Activated CD4-positive, alpha-beta T cell treated with anti-CD3 and anti-CD28 coated beads, Interleukin-2, amount 50 U/mL, for 4 hours (primary cell): ENCODE measurements at regions not wholly inside any gene's neighbourhood (a gene's known extent, or its start where the extent isn't known, plus 50 kb on each side); places are given as distances from the start of the nearest gene placed in this dataset.
"Not testable (repeated sequence)": the region's sequence is repeated elsewhere in the genome, so short reads cannot be mapped to it uniquely, and the experiment has no call there.

Experiments used
- DNase-seq, 2 experiments: peaks; one replicate each; pipeline ENCODE4 v3.0.0-alpha.2; 2020

- no peak for DNase-seq
Observed at GRCh38 chr14:40222996-40223395, 790.8 kb upstream of the FBXO33 start.

GRCh38 chr14:40221428-40221827 lies 789.2 kb upstream of the FBXO33 start:
- no peak for DNase-seq

- DNase-seq, result no peak
Observed at GRCh38 chr14:40219032-40219431, 786.8 kb upstream of the FBXO33 start.

GRCh38 chr14:40218282-40218941 lies 786.2 kb upstream of the FBXO33 start:
- DNase-seq, result no peak

GRCh38 chr14:40216976-40217375 lies 784.7 kb upstream of the FBXO33 start:
- no peak for DNase-seq

GRCh38 chr14:40216408-40216807 lies 784.2 kb upstream of the FBXO33 start:
- DNase-seq, result not testable (repeated sequence)

- no peak for DNase-seq
Observed at GRCh38 chr14:40213701-40214100, 781.5 kb upstream of the FBXO33 start.

GRCh38 chr14:40204441-40205175 lies 772.4 kb upstream of the FBXO33 start:
- no peak for DNase-seq

- DNase-seq, result no peak
Observed at GRCh38 chr14:40199101-40199500, 766.9 kb upstream of the FBXO33 start.

GRCh38 chr14:40197344-40197743 lies 765.1 kb upstream of the FBXO33 start:
- DNase-seq, result no peak

GRCh38 chr14:40188006-40188405 lies 755.8 kb upstream of the FBXO33 start:
- no peak for DNase-seq

GRCh38 chr14:40164083-40164482 lies 731.9 kb upstream of the FBXO33 start:
- DNase-seq, result no peak

GRCh38 chr14:40139657-40140056 lies 707.4 kb upstream of the FBXO33 start:
- no peak for DNase-seq

- no peak for DNase-seq
Observed at GRCh38 chr14:40133463-40133862, 701.2 kb upstream of the FBXO33 start.

- DNase-seq, result no peak
Observed at GRCh38 chr14:40129159-40129558, 696.9 kb upstream of the FBXO33 start.

GRCh38 chr14:40123816-40124215 lies 691.6 kb upstream of the FBXO33 start:
- no peak for DNase-seq

GRCh38 chr14:40122968-40123648 lies 690.9 kb upstream of the FBXO33 start:
- no peak for DNase-seq

- no peak for DNase-seq
Observed at GRCh38 chr14:40119765-40120164, 687.5 kb upstream of the FBXO33 start.

- DNase-seq, result no peak
Observed at GRCh38 chr14:40119321-40119720, 687.1 kb upstream of the FBXO33 start.

- DNase-seq, result no peak
Observed at GRCh38 chr14:40115583-40115982, 683.4 kb upstream of the FBXO33 start.

GRCh38 chr14:40113671-40114070 lies 681.4 kb upstream of the FBXO33 start:
- DNase-seq, result no peak

- no peak for DNase-seq
Observed at GRCh38 chr14:40100544-40101196, 668.4 kb upstream of the FBXO33 start.

GRCh38 chr14:40099316-40099715 lies 667.1 kb upstream of the FBXO33 start:
- no peak for DNase-seq

- no peak for DNase-seq
Observed at GRCh38 chr14:40098468-40098867, 666.2 kb upstream of the FBXO33 start.
